Hepatocyte (in vitro differentiated cells): ENCODE measurements at regions not wholly inside any gene's neighbourhood (a gene's known extent, or its start where the extent isn't known, plus 50 kb on each side); places are given as distances from the start of the nearest gene placed in this dataset.

Experiments used
- DNase-seq: peaks from one replicate; pipeline ENCODE4 v3.0.0-alpha.2; 2016; ENCODE audit warnings: low spot score
- H2AFZ ChIP-seq: fragments of 200-600 bp; sonication (generic); 2 replicates; pipeline ENCODE4 v1.6.0; 2016; ENCODE audit warnings: antibody characterized with exemption, mild to moderate bottlenecking
- H3K27ac ChIP-seq: fragments of 200-600 bp; sonication (generic); 2 replicates; pipeline ENCODE4 v1.5.1; 2016; ENCODE audit warnings: mild to moderate bottlenecking
- H3K27me3 ChIP-seq: fragments of 200-600 bp; sonication (generic); 2 replicates; pipeline ENCODE4 v1.6.1; 2016
- H3K36me3 ChIP-seq: fragments of 200-600 bp; sonication (generic); replicated peaks from 2 replicates; pipeline ENCODE4 v1.5.1; 2016; ENCODE audit warnings: low read depth; ENCODE audit not compliant: insufficient read depth
- H3K4me1 ChIP-seq: fragments of 200-600 bp; sonication (generic); 2 replicates; pipeline ENCODE4 v1.5.1; 2016; ENCODE audit warnings: mild to moderate bottlenecking, moderate library complexity; ENCODE audit not compliant: insufficient read depth
- H3K4me2 ChIP-seq: fragments of 200-600 bp; sonication (generic); 2 replicates; pipeline ENCODE4 v1.6.0; 2016
- H3K4me3 ChIP-seq: fragments of 200-600 bp; sonication (generic); 2 replicates; pipeline ENCODE4 v1.5.1; 2016; ENCODE audit warnings: mild to moderate bottlenecking
- H3K79me2 ChIP-seq: fragments of 200-600 bp; sonication (generic); 2 replicates; pipeline ENCODE4 v1.6.0; 2017; ENCODE audit warnings: mild to moderate bottlenecking
- H3K9me2 ChIP-seq: fragments of 200-600 bp; sonication (generic); replicated peaks from 2 replicates; pipeline ENCODE4 v1.6.0; 2017; ENCODE audit warnings: mild to moderate bottlenecking; ENCODE audit not compliant: insufficient read depth
- H3K9me3 ChIP-seq: fragments of 200-600 bp; sonication (generic); 2 replicates; pipeline ENCODE4 v1.5.1; 2016; ENCODE audit warnings: low read depth, mild to moderate bottlenecking
- H4K20me1 ChIP-seq: fragments of 200-600 bp; sonication (generic); 2 replicates; pipeline ENCODE4 v1.6.0; 2016; ENCODE audit warnings: mild to moderate bottlenecking; ENCODE audit not compliant: insufficient read depth, poor library complexity, severe bottlenecking
- EZH2 ChIP-seq: fragments of 200-600 bp; sonication (generic); IDR thresholded peaks from 2 replicates; pipeline ENCODE4 v1.6.1; 2016; ENCODE audit warnings: antibody characterized with exemption, mild to moderate bottlenecking, borderline replicate concordance
- EZH2phosphoT487 ChIP-seq: fragments of 200-600 bp; sonication (generic); IDR thresholded peaks from one replicate; pipeline ENCODE4 v1.6.1; 2018; ENCODE audit warnings: antibody characterized with exemption, mild to moderate bottlenecking, low read depth, moderate library complexity; ENCODE audit not compliant: unreplicated experiment, severe bottlenecking
- WGBS: methylation state at CpG from one replicate; pipeline ENCODE4 v1.1.6; 2016; ENCODE audit warnings: low lambda C conversion rate; ENCODE audit errors: missing lambda C conversion rate; 5-methylcytosine and 5-hydroxymethylcytosine counted together
- TF ChIP-seq, protein P1 (sequence below): fragments of 200-600 bp; sonication (generic); IDR thresholded peaks from 2 replicates; pipeline ENCODE4 v1.5.1; 2016; ENCODE audit warnings: antibody characterized with exemption, mild to moderate bottlenecking; ENCODE audit not compliant: poor library complexity

DNA sequence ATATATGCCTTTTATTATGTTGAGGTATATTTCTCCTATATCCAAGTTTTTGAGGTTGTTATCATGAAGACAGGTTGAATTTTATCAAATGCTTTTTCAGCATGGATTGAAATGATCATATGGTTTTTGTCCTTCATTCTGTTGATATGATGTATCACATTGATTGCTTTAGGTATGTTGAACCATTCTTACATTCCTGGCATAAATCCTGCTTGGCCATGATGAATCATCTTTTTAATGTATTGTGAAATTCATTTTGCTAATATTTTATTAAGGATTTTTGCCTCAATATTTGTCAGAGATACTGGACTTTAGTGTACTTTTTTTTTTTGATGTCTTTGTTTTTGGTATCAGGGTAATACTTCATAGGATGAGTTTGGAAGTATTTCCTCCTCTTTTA, 283.8 kb upstream of the C11orf87 start:
- TF ChIP-seq EZH2 (no peak), EZH2phosphoT487 (no peak)
- TF ChIP-seq, protein P1, sequence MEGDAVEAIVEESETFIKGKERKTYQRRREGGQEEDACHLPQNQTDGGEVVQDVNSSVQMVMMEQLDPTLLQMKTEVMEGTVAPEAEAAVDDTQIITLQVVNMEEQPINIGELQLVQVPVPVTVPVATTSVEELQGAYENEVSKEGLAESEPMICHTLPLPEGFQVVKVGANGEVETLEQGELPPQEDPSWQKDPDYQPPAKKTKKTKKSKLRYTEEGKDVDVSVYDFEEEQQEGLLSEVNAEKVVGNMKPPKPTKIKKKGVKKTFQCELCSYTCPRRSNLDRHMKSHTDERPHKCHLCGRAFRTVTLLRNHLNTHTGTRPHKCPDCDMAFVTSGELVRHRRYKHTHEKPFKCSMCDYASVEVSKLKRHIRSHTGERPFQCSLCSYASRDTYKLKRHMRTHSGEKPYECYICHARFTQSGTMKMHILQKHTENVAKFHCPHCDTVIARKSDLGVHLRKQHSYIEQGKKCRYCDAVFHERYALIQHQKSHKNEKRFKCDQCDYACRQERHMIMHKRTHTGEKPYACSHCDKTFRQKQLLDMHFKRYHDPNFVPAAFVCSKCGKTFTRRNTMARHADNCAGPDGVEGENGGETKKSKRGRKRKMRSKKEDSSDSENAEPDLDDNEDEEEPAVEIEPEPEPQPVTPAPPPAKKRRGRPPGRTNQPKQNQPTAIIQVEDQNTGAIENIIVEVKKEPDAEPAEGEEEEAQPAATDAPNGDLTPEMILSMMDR: no peak
- no peaks in the 10 kb centered on the region for H3K9me2 ChIP-seq

DNA sequence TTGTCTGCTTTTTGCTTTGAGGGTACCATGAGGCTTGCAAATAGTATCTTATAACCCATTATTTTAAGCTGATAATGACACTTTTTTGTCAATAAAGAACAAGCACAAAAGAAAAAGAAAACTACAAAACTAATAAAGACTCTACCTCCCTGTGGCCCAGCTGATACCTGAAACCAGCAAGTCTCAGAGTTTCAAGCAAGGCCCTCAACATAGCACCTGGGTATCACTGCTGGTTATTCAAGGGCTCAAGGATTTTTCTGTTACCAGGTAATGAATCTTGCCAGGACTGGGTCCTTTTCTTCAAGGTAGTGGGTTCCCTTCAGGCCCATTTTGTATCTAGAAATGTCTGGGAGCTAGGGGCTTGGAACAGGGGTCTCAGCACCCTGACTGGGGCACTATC, 281.6 kb upstream of the C11orf87 start:
- no peaks in the 10 kb centered on the region for H3K9me2 ChIP-seq
- H3K36me3 ChIP-seq: no peaks in the 10 kb centered on the region
- no peak overlapping the region for H3K27ac ChIP-seq
- no peaks in the 10 kb centered on the region for H3K27me3 ChIP-seq
- no peaks in the 10 kb centered on the region for H4K20me1 ChIP-seq
- no peak for TF ChIP-seq EZH2phosphoT487
- no peak for TF ChIP-seq EZH2
- TF ChIP-seq, protein P1: no peak
- H3K4me3 ChIP-seq: no peak overlapping the region
- no peaks in the 10 kb centered on the region for H3K79me2 ChIP-seq
- no peak overlapping the region for H3K4me2 ChIP-seq
- no peaks in the 10 kb centered on the region for H3K9me3 ChIP-seq
- H2AFZ ChIP-seq: no peak overlapping the region
- H3K4me1 ChIP-seq: no peaks in the 10 kb centered on the region
- no peak for DNase-seq

More for the DNA sequence above, 283.8 kb upstream of the C11orf87 start:
- DNase-seq: no peak
- no peaks in the 10 kb centered on the region for H3K4me1 ChIP-seq
- H3K36me3 ChIP-seq: no peaks in the 10 kb centered on the region
- no peaks in the 10 kb centered on the region for H3K79me2 ChIP-seq
- H3K4me3 ChIP-seq: no peak overlapping the region
- no peak overlapping the region for H3K27ac ChIP-seq
- no peak overlapping the region for H3K4me2 ChIP-seq
- no peaks in the 10 kb centered on the region for H3K9me3 ChIP-seq
- H2AFZ ChIP-seq: no peak overlapping the region
- no peaks in the 10 kb centered on the region for H4K20me1 ChIP-seq
- no peaks in the 10 kb centered on the region for H3K27me3 ChIP-seq

DNA sequence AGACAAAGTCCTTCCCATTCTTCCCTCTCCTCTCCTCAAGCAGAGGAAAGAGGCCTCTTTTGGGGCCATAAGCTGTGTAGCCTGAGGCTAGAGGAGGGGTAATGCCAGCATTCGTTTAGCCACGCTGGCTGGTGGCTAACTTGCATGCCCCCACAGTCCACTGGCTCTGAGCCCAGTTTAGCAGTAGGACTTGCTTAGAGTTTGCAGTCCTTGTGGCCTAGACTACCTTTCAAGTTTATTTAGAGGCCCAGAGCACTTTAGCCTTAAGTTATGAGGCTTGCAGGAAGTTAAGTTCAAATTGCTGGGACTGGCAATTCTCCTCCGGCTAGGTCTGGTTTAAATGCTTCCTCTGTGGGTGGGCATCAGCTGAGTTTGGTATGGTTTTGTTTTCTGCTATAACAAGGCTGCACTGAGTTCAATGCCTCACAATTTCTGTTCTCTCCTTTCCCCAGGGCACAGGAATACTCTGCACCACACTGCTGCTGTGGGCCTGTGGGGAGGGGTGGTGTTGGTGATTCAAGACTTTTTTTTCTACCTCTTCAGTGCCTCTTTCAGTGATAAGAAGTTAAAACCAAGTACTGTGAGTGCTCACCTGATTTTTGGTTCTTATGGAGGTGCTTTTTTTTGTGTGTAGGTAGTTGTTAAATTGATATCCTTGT, 281.0 kb upstream of the C11orf87 start:
- DNase-seq: no peak
- WGBS: 72% methylated on average over 3 of the region's 3 CpGs
- no peak overlapping the region for H3K27ac ChIP-seq
- H3K36me3 ChIP-seq: no peaks in the 10 kb centered on the region
- no peaks in the 10 kb centered on the region for H3K27me3 ChIP-seq
- no peaks in the 10 kb centered on the region for H3K9me2 ChIP-seq
- H3K9me3 ChIP-seq: no peaks in the 10 kb centered on the region
- TF ChIP-seq EZH2phosphoT487 (no peak), EZH2 (no peak)
- TF ChIP-seq, protein P1: no peak
- no peak overlapping the region for H3K4me3 ChIP-seq
- H3K4me2 ChIP-seq: no peak overlapping the region
- no peaks in the 10 kb centered on the region for H3K79me2 ChIP-seq
- H3K4me1 ChIP-seq: no peaks in the 10 kb centered on the region
- no peaks in the 10 kb centered on the region for H4K20me1 ChIP-seq
- H2AFZ ChIP-seq: no peak overlapping the region

DNA sequence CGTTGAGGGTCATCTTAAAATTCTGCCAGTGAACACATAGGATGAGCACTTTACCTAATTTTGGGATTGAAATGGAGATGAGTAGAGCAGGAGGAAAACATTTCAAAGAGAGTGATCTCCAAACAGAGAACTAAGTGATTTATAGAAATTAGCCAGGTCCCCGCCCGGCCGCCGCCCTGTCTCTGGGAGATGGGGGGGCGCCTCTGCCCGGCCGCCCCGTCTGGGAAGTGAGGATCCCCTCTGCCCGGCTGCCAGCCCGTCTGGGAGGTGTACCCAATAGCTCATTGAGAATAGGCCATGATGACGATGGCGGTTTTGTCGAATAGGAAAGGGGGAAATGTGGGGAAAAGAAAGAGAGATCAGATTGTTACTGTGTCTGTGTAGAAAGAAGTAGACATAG, 276.7 kb upstream of the C11orf87 start:
- Histone ChIP-seq H3K4me3 (no peak overlapping the region), H3K27ac (no peak overlapping the region), H2AFZ (no peak overlapping the region), H3K9me2 (no peaks in the 10 kb centered on the region), H3K4me1 (no peaks in the 10 kb centered on the region), H3K27me3 (no peaks in the 10 kb centered on the region), H3K79me2 (no peaks in the 10 kb centered on the region), H3K36me3 (no peaks in the 10 kb centered on the region), H4K20me1 (no peaks in the 10 kb centered on the region), H3K4me2 (no peak overlapping the region), H3K9me3 (no peaks in the 10 kb centered on the region)
- no peak for DNase-seq
- TF ChIP-seq EZH2phosphoT487 (no peak), EZH2 (no peak)
- TF ChIP-seq, protein P1: no peak
- 95% methylated on average over 14 of the region's 14 CpGs for WGBS
